Psoas muscle (tissue), 7 donors: ENCODE measurements at regions not wholly inside any gene's neighbourhood (a gene's known extent, or its start where the extent isn't known, plus 50 kb on each side); places are given as distances from the start of the nearest gene placed in this dataset.

Experiments
- ATAC-seq, 4 donors: fragments of 200-7000 bp; cut with Tn5 transposase; one replicate each; pipeline ENCODE4 v1.9.1; 2020; ENCODE audit warnings: moderate library complexity in 3 of 4, mild to moderate bottlenecking in 2 of 4
- DNase-seq, 2 donors: peaks; one replicate each; pipeline ENCODE4 v3.0.0-alpha.2; 2020
- H3K27ac ChIP-seq: fragments of 200-600 bp; one replicate; pipeline ENCODE4 v1.8.0; 2022
- H3K27me3 ChIP-seq, 3 donors: fragments of 200-600 bp in 1 of 3; one replicate each; pipeline versions ENCODE4 v1.6.1 to v1.8.0; 2013 to 2022; ENCODE audit warnings: low read length in 2 of 3, mild to moderate bottlenecking in 2 of 3, moderate library complexity in 1 of 3; ENCODE audit not compliant: insufficient read depth in 3 of 3
- H3K36me3 ChIP-seq, 2 donors: fragments of 200-600 bp in 1 of 2; one replicate each; pipeline versions ENCODE4 v1.6.1 to v1.8.0; 2013 to 2022; ENCODE audit warnings: low read depth in 1 of 2, mild to moderate bottlenecking in 1 of 2, moderate library complexity in 1 of 2; ENCODE audit not compliant: insufficient read depth in 1 of 2
- H3K4me1 ChIP-seq: fragments of 200-600 bp; one replicate; pipeline ENCODE4 v1.8.0; 2022
- H3K4me3 ChIP-seq: fragments of 200-600 bp; one replicate; pipeline ENCODE4 v1.8.0; 2022; ENCODE audit warnings: mild to moderate bottlenecking
- H3K9me3 ChIP-seq: fragments of 200-600 bp; one replicate; pipeline ENCODE4 v1.8.0; 2022
- WGBS, 3 donors: extraction: QIAGEN DNeasy Blood & Tissue Kit; methylation state at CpG; one replicate each; pipeline versions ENCODE4 v1.1.6 to v1.1.7; 2013; 5-methylcytosine and 5-hydroxymethylcytosine counted together
- intact Hi-C, 2 donors: fragments of 100-400 bp; cut with DNase I; formaldehyde crosslinking; loops; one replicate each; pipeline versions ENCODE4 v1.11.0 to v1.14.2; 2022
- TF ChIP-seq, protein P1 (sequence below): fragments of 200-600 bp; IDR thresholded peaks from one replicate; pipeline ENCODE4 v1.8.0; 2022; ENCODE audit warnings: antibody characterized with exemption
- donor health status: healthy with polysubstance abuse.
- donor health status: DM: no; HTN: no; CAD: no; lungs with moderate emphysema.
- donor health status: Bipolar disorder and iron deficiency.
- donor health status: healthy.
- donor health status: DM: yes; HTN: yes; CAD: no.
- donor health status: DM: no; HTN: no; CAD: no.
- donor health status: DM: yes; HTN: yes; CAD: no.

DNA sequence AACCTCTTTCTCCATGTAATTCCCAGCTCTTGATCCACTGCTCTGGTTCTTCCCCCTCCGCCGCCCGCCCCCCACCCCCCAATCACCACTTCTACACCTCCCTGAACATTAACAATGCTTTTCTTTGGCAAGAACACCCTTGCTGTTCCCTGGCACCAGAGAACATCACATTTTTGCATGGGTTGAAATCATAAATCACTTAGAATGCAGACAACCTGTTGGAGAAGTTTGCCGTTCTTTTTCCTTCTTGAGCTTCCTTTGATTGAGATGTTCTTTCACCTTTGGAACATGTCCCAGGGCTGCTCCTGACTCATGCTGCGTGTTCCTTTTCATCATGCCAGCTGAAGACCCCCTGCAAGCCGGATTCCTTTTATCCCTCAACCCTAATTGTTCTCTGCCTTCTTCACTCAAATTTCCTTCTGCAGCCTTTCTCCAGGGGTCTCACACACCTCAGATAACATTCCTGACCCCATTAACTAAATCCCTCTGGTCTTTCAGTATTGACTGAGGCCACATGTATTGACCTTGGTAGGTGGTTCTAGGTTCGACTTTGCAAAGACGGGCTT, 294.1 kb upstream of the TMPO start:
- ATAC-seq (no peak), DNase-seq (no peak)
- TF ChIP-seq, protein P1, sequence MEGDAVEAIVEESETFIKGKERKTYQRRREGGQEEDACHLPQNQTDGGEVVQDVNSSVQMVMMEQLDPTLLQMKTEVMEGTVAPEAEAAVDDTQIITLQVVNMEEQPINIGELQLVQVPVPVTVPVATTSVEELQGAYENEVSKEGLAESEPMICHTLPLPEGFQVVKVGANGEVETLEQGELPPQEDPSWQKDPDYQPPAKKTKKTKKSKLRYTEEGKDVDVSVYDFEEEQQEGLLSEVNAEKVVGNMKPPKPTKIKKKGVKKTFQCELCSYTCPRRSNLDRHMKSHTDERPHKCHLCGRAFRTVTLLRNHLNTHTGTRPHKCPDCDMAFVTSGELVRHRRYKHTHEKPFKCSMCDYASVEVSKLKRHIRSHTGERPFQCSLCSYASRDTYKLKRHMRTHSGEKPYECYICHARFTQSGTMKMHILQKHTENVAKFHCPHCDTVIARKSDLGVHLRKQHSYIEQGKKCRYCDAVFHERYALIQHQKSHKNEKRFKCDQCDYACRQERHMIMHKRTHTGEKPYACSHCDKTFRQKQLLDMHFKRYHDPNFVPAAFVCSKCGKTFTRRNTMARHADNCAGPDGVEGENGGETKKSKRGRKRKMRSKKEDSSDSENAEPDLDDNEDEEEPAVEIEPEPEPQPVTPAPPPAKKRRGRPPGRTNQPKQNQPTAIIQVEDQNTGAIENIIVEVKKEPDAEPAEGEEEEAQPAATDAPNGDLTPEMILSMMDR, result no peak
- Histone ChIP-seq H3K27ac (no peak overlapping the region), H3K9me3 (no peaks in the 10 kb centered on the region), H3K4me1 (no peaks in the 10 kb centered on the region), H3K4me3 (no peak overlapping the region), H3K27me3 (no peaks in the 10 kb centered on the region), H3K36me3 (no peaks in the 10 kb centered on the region)
- intact Hi-C loops, result no loop called here
- WGBS, 3 donors, result 75 to 76% (median 75%) methylated on average over 8 of the region's 8 CpGs

GRCh38 chr12:98222135-98222534, 293.3 kb upstream of the TMPO start:
- ATAC-seq, result no peak
- no peak overlapping the region for H3K4me3 ChIP-seq
- intact Hi-C loops, result no loop called here
- no peak for DNase-seq
- H3K36me3 ChIP-seq, result no peaks in the 10 kb centered on the region
- TF ChIP-seq, protein P1, result no peak
- WGBS, 3 donors, result 15 to 34% (median 29%) methylated on average over 2 of the region's 2 CpGs
- H3K9me3 ChIP-seq, result no peaks in the 10 kb centered on the region
- no peaks in the 10 kb centered on the region for H3K27me3 ChIP-seq
- H3K4me1 ChIP-seq, result no peaks in the 10 kb centered on the region
- no peak overlapping the region for H3K27ac ChIP-seq

- H3K9me3 ChIP-seq, result no peaks in the 10 kb centered on the region
- H3K36me3 ChIP-seq, result no peaks in the 10 kb centered on the region
- H3K27me3 ChIP-seq, result no peaks in the 10 kb centered on the region
- no peaks in the 10 kb centered on the region for H3K4me1 ChIP-seq
- WGBS, 3 donors, result 33 to 40% (median 37%) methylated on average over 5 of the region's 5 CpGs
- H3K4me3 ChIP-seq, result no peak overlapping the region
- H3K27ac ChIP-seq, result no peak overlapping the region
- no peak for ATAC-seq
- DNase-seq, result no peak
- intact Hi-C loops, result no loop called here
- TF ChIP-seq, protein P1, result no peak
Observed at GRCh38 chr12:98224584-98225221, 290.7 kb upstream of the TMPO start.

DNA sequence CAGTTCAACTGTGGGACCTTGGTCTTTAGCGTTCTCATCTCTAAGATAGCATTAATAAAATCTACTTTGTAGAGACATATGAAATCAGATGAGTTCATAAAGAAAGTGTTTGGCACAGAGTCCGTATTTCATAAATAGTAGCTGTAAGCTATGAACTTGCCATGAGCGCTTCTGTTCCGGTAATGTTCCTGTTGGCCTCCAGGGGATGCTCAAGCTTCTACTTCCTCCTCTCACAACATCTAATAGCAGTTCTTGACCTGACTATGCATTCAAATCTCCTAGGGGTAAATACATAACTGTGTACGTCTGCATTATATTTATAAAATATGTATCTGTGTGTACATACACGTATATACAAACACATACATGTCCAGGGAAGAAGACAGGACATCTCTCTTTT, 288.2 kb upstream of the TMPO start:
- DNase-seq, result no peak
- intact Hi-C loops, result no loop called here
- TF ChIP-seq, protein P1, result no peak
- Histone ChIP-seq H3K9me3 (no peaks in the 10 kb centered on the region), H3K36me3 (no peaks in the 10 kb centered on the region), H3K27me3 (no peaks in the 10 kb centered on the region), H3K4me1 (no peaks in the 10 kb centered on the region), H3K27ac (no peak overlapping the region), H3K4me3 (no peak overlapping the region)
- ATAC-seq, result no peak
- WGBS, 3 donors, result 70 to 80% (median 78%) methylated on average over 6 of the region's 6 CpGs
